ENCODE measurements at regions not wholly inside any gene's neighbourhood (a gene's known extent, or its start where the extent isn't known, plus 50 kb on each side); places are given as distances from the start of the nearest gene placed in this dataset.
"Not testable (repeated sequence)": the region's sequence is repeated elsewhere in the genome, so short reads cannot be mapped to it uniquely, and the experiment has no call there.

- ChIA-PET POLR2A (no interaction called here), CTCF (interaction anchor here (1.4 kb wide), 1 partner anchor 32 kb away, joined by 3 read pairs; no protein-coding TSS in a partner anchor)
- no peak for DNase-seq (ENCODE audit: extremely low spot score)
- TF ChIP-seq CTCF (IDR thresholded peaks at IDR 0.05; ENCODE audit: control extremely low read depth, extremely low read depth, low read depth, missing control alignments), result no peak
Observed at GRCh38 chr12:72214163-72214562, 58.0 kb upstream of the TRHDE start.

- CTCF ChIA-PET; POLR2A ChIA-PET; DNase-seq (ENCODE audit: extremely low spot score): not testable (repeated sequence)
Observed at GRCh38 chr12:72215287-72215686, 56.9 kb upstream of the TRHDE start.

- no peak for DNase-seq (ENCODE audit: extremely low spot score)
- CTCF ChIA-PET, result no interaction called here
- no peak for TF ChIP-seq CTCF (IDR thresholded peaks at IDR 0.05; ENCODE audit: control extremely low read depth, extremely low read depth, low read depth, missing control alignments)
- POLR2A ChIA-PET, result no interaction called here
Observed at GRCh38 chr12:72219937-72220336, 52.2 kb upstream of the TRHDE start.

Data from GM10248 (cell line).